Panc1 (cell line): ENCODE measurements at regions not wholly inside any gene's neighbourhood (a gene's known extent, or its start where the extent isn't known, plus 50 kb on each side); places are given as distances from the start of the nearest gene placed in this dataset.

Experiments used
- ATAC-seq: fragments of 200-7000 bp; cut with Tn5 transposase; 2 replicates; pipeline ENCODE4 v1.9.1; 2020; ENCODE audit warnings: mild to moderate bottlenecking, moderate library complexity
- BruUV-seq: library from RNA; stranded (reverse); fragments of 400-500 nt; replicated peaks from 2 replicates; lab custom pipeline; 2021; lab: Mats Ljungman, UMichigan
- CTCF ChIA-PET: fragments of 300-600 bp; sonication (Branson Sonifier 250); formaldehyde crosslinking; loops from one replicate; lab custom pipeline; 2022; ENCODE audit warnings: antibody characterized with exemption; lab: Charles Lee
- POLR2A ChIA-PET: fragments of 300-600 bp; sonication (Branson Sonifier 250); formaldehyde crosslinking; loops from one replicate; lab custom pipeline; 2022; ENCODE audit warnings: antibody characterized with exemption; lab: Charles Lee
- DNase-seq: peaks from one replicate; pipeline ENCODE4 v3.0.0-alpha.2; 2010; ENCODE audit warnings: low read depth, low spot score
- H3K27ac ChIP-seq: 2 replicates; pipeline ENCODE4 v1.5.1; 2011; ENCODE audit warnings: mild to moderate bottlenecking, low read length, inconsistent platforms
- H3K27me3 ChIP-seq: fragments of 200-500 bp; sonication (Bioruptor generic); 2 replicates; pipeline ENCODE4 v1.6.0; 2014; ENCODE audit warnings: low read length, inconsistent platforms; ENCODE audit not compliant: control insufficient read depth, insufficient read depth
- H3K36me3 ChIP-seq: fragments of 200-500 bp; sonication (Bioruptor generic); 2 replicates; pipeline ENCODE4 v1.5.1; 2014; ENCODE audit warnings: inconsistent platforms, mild to moderate bottlenecking, low read length, moderate library complexity; ENCODE audit not compliant: control insufficient read depth, insufficient read depth
- H3K4me1 ChIP-seq: 2 replicates; pipeline ENCODE4 v1.5.1; 2011; ENCODE audit warnings: inconsistent platforms, mild to moderate bottlenecking, low read length, moderate library complexity; ENCODE audit not compliant: control insufficient read depth, insufficient read depth
- H3K4me3 ChIP-seq, 2 experiments: 2 replicates each; pipeline ENCODE4 v1.5.1; 2011 to 2012; ENCODE audit warnings: low read depth in 2 of 2, low read length in 2 of 2, mild to moderate bottlenecking in 2 of 2, inconsistent platforms in 1 of 2, moderate library complexity in 1 of 2
- H3K9me3 ChIP-seq: fragments of 200-500 bp; sonication (Bioruptor generic); 2 replicates; pipeline ENCODE4 v1.5.1; 2014; ENCODE audit warnings: low read depth, mild to moderate bottlenecking, inconsistent platforms, low read length, moderate library complexity; ENCODE audit not compliant: control insufficient read depth, insufficient read depth
- POLR2AphosphoS5 ChIP-seq: IDR thresholded peaks from 2 replicates; pipeline ENCODE4 v1.6.1; 2012; ENCODE audit warnings: mild to moderate bottlenecking, low read depth, low read length, moderate library complexity
- SIN3A ChIP-seq: IDR thresholded peaks from 2 replicates; pipeline ENCODE4 v1.6.1; 2012; ENCODE audit warnings: low read depth, mild to moderate bottlenecking, low read length, moderate library complexity, borderline replicate concordance; ENCODE audit not compliant: insufficient read depth
- TCF7L2 ChIP-seq: IDR thresholded peaks from 2 replicates; pipeline ENCODE4 v1.6.1; 2011; ENCODE audit warnings: mild to moderate bottlenecking, low read depth, low read length, inconsistent platforms
- in situ Hi-C: cut with HindIII; loops from 2 replicates; pipeline ENCODE4 v1.10.0; 2016; ENCODE audit warnings: low sequenced_read_pairs, low pct_unique_long_range_greater_than_20kb
- intact Hi-C: fragments of 100-400 bp; cut with micrococcal nuclease; formaldehyde crosslinking; loops from one replicate; pipeline ENCODE4 v1.10.0; 2022; ENCODE audit not compliant: unreplicated experiment
- TF ChIP-seq, protein P1 (sequence below): fragments of 450-650 bp; IDR thresholded peaks from 2 replicates; pipeline ENCODE4 v1.5.1; 2017; ENCODE audit warnings: mild to moderate bottlenecking
- TF ChIP-seq, protein P2 (sequence below), 2 experiments: IDR thresholded peaks; 2 replicates each; pipeline ENCODE4 v1.6.1; 2011 to 2012; ENCODE audit warnings: low read depth in 2 of 2, control low read depth in 1 of 2, low read length in 1 of 2, mild to moderate bottlenecking in 1 of 2, moderate library complexity in 1 of 2; ENCODE audit not compliant: insufficient read depth in 1 of 2

DNA sequence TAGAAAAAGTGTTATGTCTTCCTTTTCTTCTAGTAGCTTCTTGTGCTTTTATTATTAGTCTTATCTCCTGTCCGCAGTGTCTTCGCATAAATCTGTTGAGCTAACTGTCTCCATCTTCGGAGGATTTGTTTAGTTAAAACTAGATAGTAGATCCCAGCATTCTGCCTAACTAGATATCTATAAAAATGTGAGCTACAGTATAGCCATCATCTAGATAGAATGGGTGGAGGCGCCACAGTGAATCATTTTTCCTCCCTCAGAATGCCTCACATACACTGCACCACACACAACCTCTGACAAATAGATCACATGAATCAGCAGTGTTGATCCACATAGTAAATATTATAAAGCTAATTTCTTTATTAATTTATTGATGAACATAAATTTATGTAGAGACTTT lies 220.3 kb upstream of the GAS1 start:
- H3K36me3 ChIP-seq: no peaks in the 10 kb centered on the region
- POLR2A ChIA-PET: no interaction called here
- no TSS peak for BruUV-seq
- no peak overlapping the region for H3K27ac ChIP-seq
- in situ Hi-C loops (no loop called here), intact Hi-C loops (no loop called here)
- no peaks in the 10 kb centered on the region for H3K9me3 ChIP-seq
- H3K27me3 ChIP-seq: no peaks in the 10 kb centered on the region
- ATAC-seq (no peak), DNase-seq (no peak)
- no peak overlapping the region for H3K4me3 ChIP-seq
- CTCF ChIA-PET: no interaction called here
- H3K4me1 ChIP-seq: no peaks in the 10 kb centered on the region
- TF ChIP-seq, protein P1, sequence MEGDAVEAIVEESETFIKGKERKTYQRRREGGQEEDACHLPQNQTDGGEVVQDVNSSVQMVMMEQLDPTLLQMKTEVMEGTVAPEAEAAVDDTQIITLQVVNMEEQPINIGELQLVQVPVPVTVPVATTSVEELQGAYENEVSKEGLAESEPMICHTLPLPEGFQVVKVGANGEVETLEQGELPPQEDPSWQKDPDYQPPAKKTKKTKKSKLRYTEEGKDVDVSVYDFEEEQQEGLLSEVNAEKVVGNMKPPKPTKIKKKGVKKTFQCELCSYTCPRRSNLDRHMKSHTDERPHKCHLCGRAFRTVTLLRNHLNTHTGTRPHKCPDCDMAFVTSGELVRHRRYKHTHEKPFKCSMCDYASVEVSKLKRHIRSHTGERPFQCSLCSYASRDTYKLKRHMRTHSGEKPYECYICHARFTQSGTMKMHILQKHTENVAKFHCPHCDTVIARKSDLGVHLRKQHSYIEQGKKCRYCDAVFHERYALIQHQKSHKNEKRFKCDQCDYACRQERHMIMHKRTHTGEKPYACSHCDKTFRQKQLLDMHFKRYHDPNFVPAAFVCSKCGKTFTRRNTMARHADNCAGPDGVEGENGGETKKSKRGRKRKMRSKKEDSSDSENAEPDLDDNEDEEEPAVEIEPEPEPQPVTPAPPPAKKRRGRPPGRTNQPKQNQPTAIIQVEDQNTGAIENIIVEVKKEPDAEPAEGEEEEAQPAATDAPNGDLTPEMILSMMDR: no peak
- TF ChIP-seq POLR2AphosphoS5: no peak
- TF ChIP-seq, protein P2, sequence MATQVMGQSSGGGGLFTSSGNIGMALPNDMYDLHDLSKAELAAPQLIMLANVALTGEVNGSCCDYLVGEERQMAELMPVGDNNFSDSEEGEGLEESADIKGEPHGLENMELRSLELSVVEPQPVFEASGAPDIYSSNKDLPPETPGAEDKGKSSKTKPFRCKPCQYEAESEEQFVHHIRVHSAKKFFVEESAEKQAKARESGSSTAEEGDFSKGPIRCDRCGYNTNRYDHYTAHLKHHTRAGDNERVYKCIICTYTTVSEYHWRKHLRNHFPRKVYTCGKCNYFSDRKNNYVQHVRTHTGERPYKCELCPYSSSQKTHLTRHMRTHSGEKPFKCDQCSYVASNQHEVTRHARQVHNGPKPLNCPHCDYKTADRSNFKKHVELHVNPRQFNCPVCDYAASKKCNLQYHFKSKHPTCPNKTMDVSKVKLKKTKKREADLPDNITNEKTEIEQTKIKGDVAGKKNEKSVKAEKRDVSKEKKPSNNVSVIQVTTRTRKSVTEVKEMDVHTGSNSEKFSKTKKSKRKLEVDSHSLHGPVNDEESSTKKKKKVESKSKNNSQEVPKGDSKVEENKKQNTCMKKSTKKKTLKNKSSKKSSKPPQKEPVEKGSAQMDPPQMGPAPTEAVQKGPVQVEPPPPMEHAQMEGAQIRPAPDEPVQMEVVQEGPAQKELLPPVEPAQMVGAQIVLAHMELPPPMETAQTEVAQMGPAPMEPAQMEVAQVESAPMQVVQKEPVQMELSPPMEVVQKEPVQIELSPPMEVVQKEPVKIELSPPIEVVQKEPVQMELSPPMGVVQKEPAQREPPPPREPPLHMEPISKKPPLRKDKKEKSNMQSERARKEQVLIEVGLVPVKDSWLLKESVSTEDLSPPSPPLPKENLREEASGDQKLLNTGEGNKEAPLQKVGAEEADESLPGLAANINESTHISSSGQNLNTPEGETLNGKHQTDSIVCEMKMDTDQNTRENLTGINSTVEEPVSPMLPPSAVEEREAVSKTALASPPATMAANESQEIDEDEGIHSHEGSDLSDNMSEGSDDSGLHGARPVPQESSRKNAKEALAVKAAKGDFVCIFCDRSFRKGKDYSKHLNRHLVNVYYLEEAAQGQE (IDR thresholded peaks at IDR 0.05; ENCODE audit: insufficient read depth in 1 of 2, low read depth in 2 of 2, low read length in 1 of 2): no peak
- no peak for TF ChIP-seq TCF7L2
- no peak for TF ChIP-seq SIN3A

DNA sequence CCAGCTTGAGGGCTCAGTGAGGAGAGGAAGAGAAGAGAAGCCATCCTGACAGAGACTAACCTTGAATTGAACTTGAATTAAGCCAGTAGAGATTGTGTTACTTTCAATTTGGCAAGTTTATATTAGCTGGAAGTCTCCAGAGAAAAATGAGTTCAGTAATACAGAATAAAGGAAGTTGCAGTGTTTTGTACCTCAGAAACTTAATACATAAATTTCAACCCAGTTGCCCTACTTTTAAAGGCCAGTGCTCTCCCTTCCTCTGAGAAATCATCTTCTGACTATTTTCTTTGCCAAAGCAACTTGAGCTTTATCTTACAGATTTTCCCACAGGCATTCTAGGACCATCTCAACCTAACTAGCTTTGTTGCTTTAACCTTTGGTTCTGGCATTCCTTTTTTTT lies 231.0 kb upstream of the GAS1 start:
- ATAC-seq (no peak), DNase-seq (no peak)
- Histone ChIP-seq H3K36me3 (no peaks in the 10 kb centered on the region), H3K4me1 (no peaks in the 10 kb centered on the region), H3K9me3 (no peaks in the 10 kb centered on the region), H3K27ac (no peak overlapping the region), H3K4me3 (no peak overlapping the region), H3K27me3 (no peaks in the 10 kb centered on the region)
- in situ Hi-C loops (no loop called here), intact Hi-C loops (no loop called here)
- BruUV-seq: no TSS peak
- ChIA-PET CTCF (no interaction called here), POLR2A (no interaction called here)
- TF ChIP-seq, protein P1: no peak
- TF ChIP-seq, protein P2 (IDR thresholded peaks at IDR 0.05; ENCODE audit: insufficient read depth in 1 of 2, low read depth in 2 of 2, low read length in 1 of 2): no peak
- no peak for TF ChIP-seq TCF7L2
